Fibroblast of skin of left quadriceps (primary cell): ENCODE measurements at regions not wholly inside any gene's neighbourhood (a gene's known extent, or its start where the extent isn't known, plus 50 kb on each side); places are given as distances from the start of the nearest gene placed in this dataset.

ENCODE experiments used
- DNase-seq, 2 experiments: peaks; one replicate each; pipeline ENCODE4 v3.0.0-alpha.2; 2013; ENCODE audit warnings: low read depth in 2 of 2

GRCh38 chr4:24719615-24720014, 75.8 kb upstream of the SOD3 start:
- DNase-seq: no peak

- DNase-seq: no peak
These were observed 74.9 kb upstream of the SOD3 start for GRCh38 chr4:24720436-24720835.

- no peak for DNase-seq
These were observed 74.4 kb upstream of the SOD3 start for GRCh38 chr4:24720979-24721378.

DNA sequence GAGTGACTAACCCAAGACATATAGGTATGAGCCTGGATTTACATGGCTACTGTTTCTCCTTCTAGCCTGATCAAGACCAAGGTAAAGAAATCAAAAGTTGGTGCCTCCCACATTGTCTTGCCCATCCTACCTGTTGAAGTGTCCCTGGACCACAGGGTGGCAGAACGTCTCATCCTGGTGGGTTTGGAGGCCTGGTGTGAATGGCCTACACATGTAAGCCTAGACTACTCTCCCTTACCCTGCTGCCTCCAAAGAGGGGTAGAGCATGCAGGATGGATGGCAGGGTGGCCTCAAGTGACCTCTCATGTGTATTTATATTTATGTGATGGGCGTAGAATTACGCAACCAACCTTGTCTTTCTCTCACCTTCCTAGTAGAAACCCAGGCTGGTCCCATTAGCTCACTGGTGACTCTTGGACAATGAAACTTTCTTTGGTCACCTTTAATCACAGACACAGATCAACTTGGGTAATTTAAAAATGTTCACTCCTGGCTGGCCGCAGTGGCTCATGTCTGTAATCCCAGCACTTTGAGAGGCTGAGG, 73.3 kb upstream of the SOD3 start:
- DNase-seq: no peak

GRCh38 chr4:24727390-24728224, 67.8 kb upstream of the SOD3 start:
- DNase-seq: no peak

DNA sequence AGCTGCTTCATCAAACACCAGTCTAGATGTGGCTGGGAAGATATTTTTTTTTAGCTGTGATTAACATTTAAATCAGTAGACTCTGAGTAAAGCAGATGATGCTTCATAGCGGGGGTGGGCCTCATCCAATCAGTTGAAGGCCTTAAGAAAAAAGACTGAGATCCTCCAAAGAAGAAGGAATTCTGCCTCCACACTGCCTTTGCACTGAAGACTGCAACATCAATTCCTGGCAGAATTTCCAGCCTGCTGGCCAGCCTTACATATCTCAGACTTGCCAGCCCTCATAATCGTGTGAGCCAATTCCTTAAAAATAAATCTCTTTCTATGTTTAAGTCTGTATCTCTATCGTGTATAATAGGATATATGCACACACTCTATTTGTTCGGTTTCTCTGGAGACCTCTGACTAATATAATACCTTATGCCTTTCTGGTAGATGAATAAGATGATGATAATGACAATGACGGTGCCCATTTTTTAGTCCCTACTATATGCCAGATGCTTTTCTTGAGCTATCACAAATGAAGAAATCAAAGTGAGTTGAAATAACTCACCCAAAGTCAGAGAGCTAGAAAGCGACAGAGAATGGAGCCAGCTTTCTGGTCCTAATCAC, 66.1 kb upstream of the SOD3 start:
- no peak for DNase-seq

GRCh38 chr4:24730256-24731001, 64.9 kb upstream of the SOD3 start:
- DNase-seq: no peak

GRCh38 chr4:24731448-24731847, 63.9 kb upstream of the SOD3 start:
- no peak for DNase-seq

DNA sequence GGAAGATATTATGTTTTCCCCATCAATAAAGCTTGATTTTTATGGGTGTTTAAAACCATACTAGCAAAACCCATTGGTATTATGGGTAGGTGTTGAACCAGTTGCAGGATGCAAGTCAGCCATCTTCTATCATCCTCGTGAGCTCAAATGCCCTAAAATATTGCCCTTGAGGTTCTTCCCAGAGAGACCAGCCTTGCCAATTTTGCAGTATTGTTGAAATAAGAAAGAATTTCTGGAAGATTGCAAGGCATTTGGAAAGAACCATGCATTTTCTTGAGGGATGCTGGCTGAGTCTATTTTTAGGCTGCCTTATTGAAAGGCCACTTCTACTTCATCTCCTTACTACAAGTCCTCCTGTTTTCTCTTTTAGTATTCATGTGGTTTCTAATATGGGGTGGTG, 60.9 kb upstream of the SOD3 start:
- no peak for DNase-seq

DNA sequence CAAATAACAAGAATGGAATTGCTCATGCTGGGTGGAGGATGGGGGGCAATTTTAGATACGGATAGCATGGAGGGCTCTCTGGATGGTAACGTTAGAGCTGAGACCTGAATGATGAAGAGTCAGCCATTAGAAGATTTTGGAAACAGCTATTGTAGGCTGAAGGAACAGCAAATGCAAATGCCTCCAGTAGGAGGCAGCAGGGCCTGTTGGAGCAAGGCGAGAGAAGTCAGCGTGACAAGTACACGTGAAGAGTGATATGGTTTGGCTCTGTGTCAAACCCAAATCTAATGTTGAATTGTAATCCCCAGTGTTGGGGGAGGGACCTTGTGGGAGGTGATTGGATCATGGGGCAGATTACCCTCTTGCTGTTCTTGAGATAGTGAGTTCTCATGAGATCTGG, 59.3 kb upstream of the SOD3 start:
- DNase-seq: no peak

DNA sequence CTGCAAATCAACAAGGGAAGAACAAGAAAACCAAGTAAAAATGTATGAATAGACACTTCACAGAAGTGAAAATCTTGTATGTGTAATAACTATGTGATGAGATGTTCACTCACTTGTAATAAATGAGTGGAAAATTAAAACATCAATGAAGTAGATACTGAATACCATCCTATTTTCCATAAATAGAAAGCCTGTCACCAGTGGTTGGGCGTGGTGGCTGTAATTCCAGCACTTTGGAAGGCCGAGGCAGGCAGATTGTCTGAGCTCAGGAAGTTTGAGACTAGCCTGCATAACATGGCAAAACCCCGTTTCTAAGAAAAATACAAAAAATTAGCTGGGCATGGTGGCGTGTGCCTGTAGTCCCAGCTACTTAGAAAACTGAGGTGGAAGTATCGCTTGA, 53.5 kb upstream of the SOD3 start:
- DNase-seq: no peak

DNA sequence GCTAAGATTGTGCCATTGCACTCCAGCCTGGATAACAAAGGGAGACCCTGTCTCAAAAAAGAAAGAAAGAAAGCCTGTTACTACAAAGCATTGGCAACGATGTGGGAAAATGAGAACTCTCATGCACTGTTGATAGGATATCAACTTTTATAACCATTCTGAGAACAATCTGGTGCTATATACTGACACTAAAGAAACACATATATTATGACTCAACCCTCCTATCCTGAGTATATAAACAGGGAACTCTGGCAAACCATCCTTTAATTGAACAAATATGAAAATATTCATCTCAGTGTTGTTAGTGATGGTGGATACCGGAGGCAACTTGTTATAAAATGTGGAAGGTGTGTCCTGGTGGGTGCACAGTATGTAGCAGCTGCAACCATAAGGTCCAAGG, 53.0 kb upstream of the SOD3 start:
- no peak for DNase-seq

- no peak for DNase-seq
These were observed 52.6 kb upstream of the SOD3 start for GRCh38 chr4:24742773-24743172.

GRCh38 chr4:24743206-24743605, 52.2 kb upstream of the SOD3 start:
- no peak for DNase-seq

GRCh38 chr4:24743927-24744326, 51.4 kb upstream of the SOD3 start:
- no peak for DNase-seq

DNA sequence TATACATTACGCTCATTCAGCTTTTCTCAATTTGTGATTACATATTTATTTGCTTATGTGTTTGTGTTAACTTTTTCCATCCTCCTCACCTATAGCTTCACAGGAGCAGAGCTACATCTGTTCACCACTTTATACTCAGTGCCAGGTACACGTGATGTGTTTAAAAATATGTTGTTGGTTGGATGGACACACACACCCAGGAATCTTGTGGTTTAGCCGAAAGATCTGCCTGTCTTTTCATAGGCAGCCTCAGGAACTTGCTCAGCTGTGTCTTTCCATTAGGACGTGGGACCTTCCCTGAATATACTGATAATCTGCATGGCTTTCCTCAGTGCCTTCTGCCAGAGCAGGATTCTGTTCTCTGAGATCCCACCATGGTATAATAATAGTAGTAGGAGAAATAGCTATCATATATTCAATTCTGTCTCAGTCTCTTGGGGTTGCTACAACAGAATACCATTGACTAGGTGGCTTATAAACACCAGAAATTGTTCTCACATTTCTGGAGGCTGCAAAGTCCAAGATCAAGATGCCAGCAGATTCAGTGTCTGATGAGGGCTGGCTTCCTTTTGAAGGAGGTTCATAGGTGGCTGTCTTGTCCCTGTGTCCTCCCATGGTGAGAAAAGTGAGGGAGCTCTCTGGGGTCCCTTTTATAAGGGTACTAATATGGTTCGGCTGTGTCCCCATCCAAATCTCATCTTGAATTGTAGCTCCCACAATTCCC, 50.0 kb upstream of the SOD3 start:
- DNase-seq: no peak
